T-helper 1 cell treated with Interleukin-12 subunit alpha and Interleukin-12 subunit beta and Interleukin-4 antibody, amounts not matched to agents 30 μg/mL and 1 μg/mL, for 36 hours (primary cell): ENCODE measurements at regions not wholly inside any gene's neighbourhood (a gene's known extent, or its start where the extent isn't known, plus 50 kb on each side); places are given as distances from the start of the nearest gene placed in this dataset.

Experiments used
- H3K27ac Mint-ChIP-seq: one replicate; pipeline ENCODE4 v1.8.0; 2021; ENCODE audit warnings: mild to moderate bottlenecking, mixed read lengths
- H3K27me3 Mint-ChIP-seq: one replicate; pipeline ENCODE4 v1.8.0; 2021; ENCODE audit warnings: low read depth, mixed read lengths
- H3K36me3 Mint-ChIP-seq: one replicate; pipeline ENCODE4 v1.8.0; 2021; ENCODE audit warnings: low read depth, mixed read lengths
- H3K4me1 Mint-ChIP-seq: one replicate; pipeline ENCODE4 v1.8.0; 2021; ENCODE audit warnings: low read depth, mixed read lengths
- H3K4me3 Mint-ChIP-seq: one replicate; pipeline ENCODE4 v1.8.0; 2021; ENCODE audit warnings: mild to moderate bottlenecking, moderate library complexity, mixed read lengths
- H3K9me3 Mint-ChIP-seq: one replicate; pipeline ENCODE4 v1.8.0; 2021; ENCODE audit warnings: mixed read lengths

GRCh38 chr5:4804691-4805360 is 335.3 kb upstream of the ADAMTS16 start:
- peaks cover 8% of the 10 kb centered on the region for H3K9me3 Mint-ChIP-seq
- no peak overlapping the region for H3K4me3 Mint-ChIP-seq
- H3K4me1 Mint-ChIP-seq, result no peaks in the 10 kb centered on the region
- no peaks in the 10 kb centered on the region for H3K27me3 Mint-ChIP-seq
- no peaks in the 10 kb centered on the region for H3K36me3 Mint-ChIP-seq
- no peak overlapping the region for H3K27ac Mint-ChIP-seq

- Mint-ChIP-seq H3K27me3 (no peaks in the 10 kb centered on the region), H3K27ac (no peak overlapping the region), H3K9me3 (peaks cover 21% of the 10 kb centered on the region), H3K4me1 (no peaks in the 10 kb centered on the region), H3K36me3 (no peaks in the 10 kb centered on the region), H3K4me3 (no peak overlapping the region)
These were observed 325.1 kb upstream of the ADAMTS16 start for GRCh38 chr5:4815002-4815401.

GRCh38 chr5:4817767-4818166 is 322.4 kb upstream of the ADAMTS16 start:
- Mint-ChIP-seq H3K27me3 (no peaks in the 10 kb centered on the region), H3K36me3 (no peaks in the 10 kb centered on the region), H3K4me1 (no peaks in the 10 kb centered on the region), H3K4me3 (no peak overlapping the region), H3K9me3 (peaks cover 14% of the 10 kb centered on the region), H3K27ac (no peak overlapping the region)

GRCh38 chr5:4831325-4831724 is 308.8 kb upstream of the ADAMTS16 start:
- Mint-ChIP-seq H3K36me3 (no peaks in the 10 kb centered on the region), H3K4me1 (no peaks in the 10 kb centered on the region), H3K9me3 (peaks cover 3% of the 10 kb centered on the region), H3K27me3 (no peaks in the 10 kb centered on the region), H3K4me3 (no peak overlapping the region), H3K27ac (no peak overlapping the region)

GRCh38 chr5:4832471-4832870 is 307.7 kb upstream of the ADAMTS16 start:
- Mint-ChIP-seq H3K9me3 (peaks cover 3% of the 10 kb centered on the region), H3K27ac (no peak overlapping the region), H3K36me3 (no peaks in the 10 kb centered on the region), H3K4me3 (no peak overlapping the region), H3K4me1 (no peaks in the 10 kb centered on the region), H3K27me3 (no peaks in the 10 kb centered on the region)

GRCh38 chr5:4833104-4833738 is 306.9 kb upstream of the ADAMTS16 start:
- Mint-ChIP-seq H3K9me3 (peaks cover 3% of the 10 kb centered on the region), H3K4me3 (no peak overlapping the region), H3K27ac (no peak overlapping the region), H3K36me3 (no peaks in the 10 kb centered on the region), H3K4me1 (no peaks in the 10 kb centered on the region), H3K27me3 (no peaks in the 10 kb centered on the region)

- H3K27me3 Mint-ChIP-seq, result no peaks in the 10 kb centered on the region
- peaks cover 13% of the 10 kb centered on the region for H3K9me3 Mint-ChIP-seq
- H3K27ac Mint-ChIP-seq, result no peak overlapping the region
- H3K36me3 Mint-ChIP-seq, result no peaks in the 10 kb centered on the region
- no peak overlapping the region for H3K4me3 Mint-ChIP-seq
- H3K4me1 Mint-ChIP-seq, result no peaks in the 10 kb centered on the region
These were observed 302.6 kb upstream of the ADAMTS16 start for GRCh38 chr5:4837489-4838058.

- H3K27me3 Mint-ChIP-seq, result no peaks in the 10 kb centered on the region
These were observed 294.9 kb upstream of the ADAMTS16 start for GRCh38 chr5:4845221-4845620.

GRCh38 chr5:4847766-4848165 is 292.4 kb upstream of the ADAMTS16 start:
- Mint-ChIP-seq H3K27me3 (no peaks in the 10 kb centered on the region), H3K9me3 (peaks cover 6% of the 10 kb centered on the region), H3K4me3 (no peak overlapping the region), H3K27ac (no peak overlapping the region), H3K36me3 (no peaks in the 10 kb centered on the region), H3K4me1 (no peaks in the 10 kb centered on the region)

More at GRCh38 chr5:4845221-4845620, 294.9 kb upstream of the ADAMTS16 start:
- no peaks in the 10 kb centered on the region for H3K36me3 Mint-ChIP-seq
- peaks cover 12% of the 10 kb centered on the region for H3K9me3 Mint-ChIP-seq
- no peak overlapping the region for H3K27ac Mint-ChIP-seq
- no peak overlapping the region for H3K4me3 Mint-ChIP-seq
- H3K4me1 Mint-ChIP-seq, result no peaks in the 10 kb centered on the region

GRCh38 chr5:4855036-4855435 is 285.1 kb upstream of the ADAMTS16 start:
- H3K4me3 Mint-ChIP-seq, result no peak overlapping the region
- H3K27me3 Mint-ChIP-seq, result no peaks in the 10 kb centered on the region

GRCh38 chr5:4855880-4856279 is 284.2 kb upstream of the ADAMTS16 start:
- no peaks in the 10 kb centered on the region for H3K9me3 Mint-ChIP-seq
- H3K4me1 Mint-ChIP-seq, result no peaks in the 10 kb centered on the region
- no peak overlapping the region for H3K27ac Mint-ChIP-seq
- H3K4me3 Mint-ChIP-seq, result no peak overlapping the region
- H3K36me3 Mint-ChIP-seq, result no peaks in the 10 kb centered on the region
- no peaks in the 10 kb centered on the region for H3K27me3 Mint-ChIP-seq

More at GRCh38 chr5:4855036-4855435, 285.1 kb upstream of the ADAMTS16 start:
- Mint-ChIP-seq H3K27ac (no peak overlapping the region), H3K9me3 (no peaks in the 10 kb centered on the region), H3K4me1 (no peaks in the 10 kb centered on the region), H3K36me3 (no peaks in the 10 kb centered on the region)

GRCh38 chr5:4857761-4858160 is 282.4 kb upstream of the ADAMTS16 start:
- no peaks in the 10 kb centered on the region for H3K36me3 Mint-ChIP-seq
- no peaks in the 10 kb centered on the region for H3K27me3 Mint-ChIP-seq

GRCh38 chr5:4859500-4860235 is 280.5 kb upstream of the ADAMTS16 start:
- Mint-ChIP-seq H3K27ac (no peak overlapping the region), H3K27me3 (no peaks in the 10 kb centered on the region), H3K36me3 (no peaks in the 10 kb centered on the region), H3K9me3 (no peaks in the 10 kb centered on the region), H3K4me3 (no peak overlapping the region), H3K4me1 (no peaks in the 10 kb centered on the region)

More at GRCh38 chr5:4857761-4858160, 282.4 kb upstream of the ADAMTS16 start:
- no peaks in the 10 kb centered on the region for H3K4me1 Mint-ChIP-seq
- H3K4me3 Mint-ChIP-seq, result no peak overlapping the region
- no peaks in the 10 kb centered on the region for H3K9me3 Mint-ChIP-seq
- no peak overlapping the region for H3K27ac Mint-ChIP-seq

- H3K4me1 Mint-ChIP-seq, result no peaks in the 10 kb centered on the region
- H3K9me3 Mint-ChIP-seq, result no peaks in the 10 kb centered on the region
- H3K36me3 Mint-ChIP-seq, result no peaks in the 10 kb centered on the region
- H3K27ac Mint-ChIP-seq, result no peak overlapping the region
- no peaks in the 10 kb centered on the region for H3K27me3 Mint-ChIP-seq
- no peak overlapping the region for H3K4me3 Mint-ChIP-seq
These were observed 279.5 kb upstream of the ADAMTS16 start for GRCh38 chr5:4860631-4861030.

- no peak overlapping the region for H3K27ac Mint-ChIP-seq
- no peaks in the 10 kb centered on the region for H3K36me3 Mint-ChIP-seq
- no peak overlapping the region for H3K4me3 Mint-ChIP-seq
- H3K27me3 Mint-ChIP-seq, result no peaks in the 10 kb centered on the region
- H3K4me1 Mint-ChIP-seq, result no peaks in the 10 kb centered on the region
- no peaks in the 10 kb centered on the region for H3K9me3 Mint-ChIP-seq
These were observed 277.6 kb upstream of the ADAMTS16 start for GRCh38 chr5:4862500-4862899.
